ENCODE measurements at regions not wholly inside any gene's neighbourhood (a gene's known extent, or its start where the extent isn't known, plus 50 kb on each side); places are given as distances from the start of the nearest gene placed in this dataset.
"Not testable (repeated sequence)": the region's sequence is repeated elsewhere in the genome, so short reads cannot be mapped to it uniquely, and the experiment has no call there.

- no peak for DNase-seq (ENCODE audit: low read depth in 4 of 4, low spot score in 1 of 4)
Observed at GRCh38 chr14:43877351-43877960, 629.6 kb downstream of the FSCB start.

- no peak for DNase-seq (ENCODE audit: low read depth in 4 of 4, low spot score in 1 of 4)
Observed at GRCh38 chr14:43872752-43873655, 634.1 kb downstream of the FSCB start.

- no peak for DNase-seq (ENCODE audit: low read depth in 4 of 4, low spot score in 1 of 4)
Observed at GRCh38 chr14:43872222-43872621, 634.9 kb downstream of the FSCB start.

- no peak for DNase-seq (ENCODE audit: low read depth in 4 of 4, low spot score in 1 of 4)
Observed at GRCh38 chr14:43858981-43859380, 648.1 kb downstream of the FSCB start.

GRCh38 chr14:43855556-43855955 lies 651.5 kb downstream of the FSCB start:
- DNase-seq (ENCODE audit: low read depth in 4 of 4, low spot score in 1 of 4), result no peak

- no peak for DNase-seq (ENCODE audit: low read depth in 4 of 4, low spot score in 1 of 4)
Observed at GRCh38 chr14:43853541-43853940, 653.5 kb downstream of the FSCB start.

GRCh38 chr14:43803076-43803689 lies 703.9 kb downstream of the FSCB start:
- no peak for DNase-seq (ENCODE audit: low read depth in 4 of 4, low spot score in 1 of 4)

- DNase-seq (ENCODE audit: low read depth in 4 of 4, low spot score in 1 of 4), result no peak
Observed at GRCh38 chr14:43795600-43796228, 711.4 kb downstream of the FSCB start.

GRCh38 chr14:43793579-43793978 lies 713.5 kb downstream of the FSCB start:
- no peak for DNase-seq (ENCODE audit: low read depth in 4 of 4, low spot score in 1 of 4)

- DNase-seq (ENCODE audit: low read depth in 4 of 4, low spot score in 1 of 4), result no peak
Observed at GRCh38 chr14:43792980-43793379, 714.1 kb downstream of the FSCB start.

GRCh38 chr14:43790681-43791080 lies 716.4 kb downstream of the FSCB start:
- DNase-seq (ENCODE audit: low read depth in 4 of 4, low spot score in 1 of 4), result no peak

- no peak for DNase-seq (ENCODE audit: low read depth in 4 of 4, low spot score in 1 of 4)
Observed at GRCh38 chr14:43789458-43789857, 717.6 kb downstream of the FSCB start.

- DNase-seq (ENCODE audit: low read depth in 4 of 4, low spot score in 1 of 4), result no peak
Observed at GRCh38 chr14:43786066-43786762, 720.9 kb downstream of the FSCB start.

- not testable (repeated sequence) for DNase-seq (ENCODE audit: low read depth in 4 of 4, low spot score in 1 of 4)
Observed at GRCh38 chr14:43784432-43784831, 722.7 kb downstream of the FSCB start.

GRCh38 chr14:43778937-43779639 lies 728.0 kb downstream of the FSCB start:
- no peak for DNase-seq (ENCODE audit: low read depth in 4 of 4, low spot score in 1 of 4)

- DNase-seq (ENCODE audit: low read depth in 4 of 4, low spot score in 1 of 4), result no peak
Observed at GRCh38 chr14:43778570-43778936, 728.5 kb downstream of the FSCB start.

- no peak for DNase-seq (ENCODE audit: low read depth in 4 of 4, low spot score in 1 of 4)
Observed at GRCh38 chr14:43765474-43765873, 741.6 kb downstream of the FSCB start.

- DNase-seq (ENCODE audit: low read depth in 4 of 4, low spot score in 1 of 4), result no peak
Observed at GRCh38 chr14:43764433-43764832, 742.6 kb downstream of the FSCB start.

GRCh38 chr14:43755707-43756106 lies 751.4 kb downstream of the FSCB start:
- no peak for DNase-seq (ENCODE audit: low read depth in 4 of 4, low spot score in 1 of 4)

GRCh38 chr14:43754838-43755237 lies 752.2 kb downstream of the FSCB start:
- DNase-seq (ENCODE audit: low read depth in 4 of 4, low spot score in 1 of 4), result no peak

GRCh38 chr14:43745746-43746145 lies 761.3 kb downstream of the FSCB start:
- no peak for DNase-seq (ENCODE audit: low read depth in 4 of 4, low spot score in 1 of 4)
